ENCODE measurements at regions not wholly inside any gene's neighbourhood (a gene's known extent, or its start where the extent isn't known, plus 50 kb on each side); places are given as distances from the start of the nearest gene placed in this dataset.

DNA sequence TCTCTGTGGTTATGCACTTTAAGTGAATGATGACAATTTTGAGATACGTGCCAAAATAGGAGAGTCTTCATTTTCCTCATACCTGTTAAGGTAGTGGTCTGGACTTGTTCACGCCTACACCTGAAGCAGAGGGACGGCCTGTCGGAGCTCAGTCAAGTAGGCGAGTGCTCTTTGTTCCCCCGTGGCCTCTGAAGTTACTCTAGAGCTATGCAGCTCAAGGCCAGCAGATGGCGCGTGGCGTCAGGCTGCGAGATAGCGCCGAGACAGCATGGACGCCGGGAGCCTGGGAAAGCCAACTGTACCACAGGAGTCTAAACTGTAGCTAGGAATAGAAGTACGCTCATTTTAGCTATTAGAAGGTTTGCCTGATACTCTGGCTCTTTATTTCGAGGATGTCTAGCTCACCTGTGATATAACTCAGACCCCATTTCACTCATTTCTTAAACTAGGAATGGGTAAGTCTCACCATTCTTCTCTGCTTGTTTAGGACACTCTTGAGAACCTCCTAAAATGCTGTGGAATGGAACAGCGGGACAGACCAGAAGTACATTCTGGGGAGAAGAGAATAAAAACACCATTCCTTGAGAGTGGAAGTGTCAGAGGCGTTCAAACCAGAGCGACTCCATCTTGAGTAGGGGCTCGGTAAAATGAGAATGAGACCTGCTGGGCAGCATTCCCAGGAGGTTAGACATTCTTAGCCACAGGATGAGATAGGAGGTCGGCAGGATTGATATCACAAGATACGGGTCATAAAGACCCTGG is 267.4 kb upstream of the HMGA2 start:
- DNase-seq: peak; percentile 80

DNA sequence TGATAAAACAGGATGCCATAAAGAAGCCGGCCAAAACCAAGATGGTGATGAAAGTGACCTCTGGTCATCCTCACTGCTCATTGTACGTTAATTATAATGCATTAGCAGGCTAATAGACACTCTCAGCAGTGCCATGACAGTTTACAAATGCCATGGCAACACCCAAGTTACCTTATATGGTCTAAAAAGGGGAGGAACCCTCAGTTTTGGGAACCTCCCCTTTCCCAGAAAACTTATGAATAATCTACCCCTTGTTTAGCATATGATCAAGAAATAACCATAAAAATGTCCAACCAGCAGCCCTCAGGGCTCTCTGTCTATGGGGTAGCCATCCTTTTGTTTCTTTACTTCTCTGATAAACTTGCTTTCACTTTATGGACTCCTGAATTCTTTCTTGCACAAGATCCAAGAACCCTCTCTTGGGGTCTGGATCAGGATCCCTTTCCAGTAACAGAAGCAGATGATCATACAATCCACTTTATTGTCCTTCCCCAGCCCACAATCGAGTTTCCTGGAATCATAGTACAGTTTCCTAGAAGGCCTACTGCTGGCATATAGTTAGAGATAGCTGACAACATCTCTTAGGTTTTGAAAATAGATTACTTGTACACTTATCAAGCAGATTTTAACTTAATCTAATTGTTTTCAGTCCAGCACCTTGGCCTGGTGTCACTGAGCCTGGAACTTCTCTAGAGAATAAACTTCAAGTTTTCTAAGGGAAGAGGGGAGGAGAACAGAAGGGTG is 266.7 kb upstream of the HMGA2 start:
- no peak for DNase-seq

DNA sequence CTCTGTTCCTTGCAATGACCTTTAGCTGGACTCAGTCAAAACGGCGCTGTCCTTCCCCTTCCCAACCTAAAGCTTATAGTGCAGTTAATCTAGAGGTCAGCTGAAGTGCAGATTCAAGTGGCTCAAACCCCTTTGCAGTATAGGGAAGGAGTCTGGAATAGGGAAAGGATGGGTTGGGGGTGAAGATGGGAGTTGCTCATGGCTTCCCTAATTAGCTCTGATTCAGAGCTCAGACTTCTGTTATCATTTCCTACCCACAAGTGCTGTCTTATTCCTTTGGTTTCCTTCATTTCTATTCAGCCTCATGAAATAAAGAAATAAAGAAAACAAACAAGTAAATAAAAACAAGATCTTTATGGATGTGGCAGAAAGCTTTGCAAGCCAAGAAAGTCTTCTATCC is 264.0 kb upstream of the HMGA2 start:
- DNase-seq: no peak

DNA sequence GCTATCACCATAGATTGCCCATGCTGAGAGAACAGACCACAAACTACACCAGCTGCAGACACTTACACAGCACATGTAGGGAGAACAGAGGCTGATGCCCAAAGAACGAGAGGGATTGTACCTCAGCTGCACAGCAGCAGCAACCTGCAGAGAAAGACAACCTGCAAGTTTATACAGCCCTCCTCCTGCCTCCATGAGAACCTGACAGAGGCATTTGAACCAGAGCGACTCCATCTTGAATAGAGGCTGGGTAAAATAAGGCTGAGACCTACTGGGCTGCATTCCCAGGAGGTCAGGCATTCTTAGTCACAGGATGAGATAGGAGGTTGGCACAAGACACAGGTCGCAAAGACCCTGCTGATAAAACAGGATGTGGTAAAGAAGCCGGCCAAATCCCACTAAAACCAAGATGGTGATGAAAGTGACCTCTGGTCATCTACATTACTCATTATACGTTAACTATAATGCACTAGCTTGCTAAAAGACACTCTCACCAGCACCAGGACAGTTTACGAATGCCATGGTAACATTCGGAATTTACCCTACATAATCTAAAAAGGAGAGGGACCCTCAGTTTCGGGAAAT is 262.4 kb upstream of the HMGA2 start:
- no peak for DNase-seq

DNA sequence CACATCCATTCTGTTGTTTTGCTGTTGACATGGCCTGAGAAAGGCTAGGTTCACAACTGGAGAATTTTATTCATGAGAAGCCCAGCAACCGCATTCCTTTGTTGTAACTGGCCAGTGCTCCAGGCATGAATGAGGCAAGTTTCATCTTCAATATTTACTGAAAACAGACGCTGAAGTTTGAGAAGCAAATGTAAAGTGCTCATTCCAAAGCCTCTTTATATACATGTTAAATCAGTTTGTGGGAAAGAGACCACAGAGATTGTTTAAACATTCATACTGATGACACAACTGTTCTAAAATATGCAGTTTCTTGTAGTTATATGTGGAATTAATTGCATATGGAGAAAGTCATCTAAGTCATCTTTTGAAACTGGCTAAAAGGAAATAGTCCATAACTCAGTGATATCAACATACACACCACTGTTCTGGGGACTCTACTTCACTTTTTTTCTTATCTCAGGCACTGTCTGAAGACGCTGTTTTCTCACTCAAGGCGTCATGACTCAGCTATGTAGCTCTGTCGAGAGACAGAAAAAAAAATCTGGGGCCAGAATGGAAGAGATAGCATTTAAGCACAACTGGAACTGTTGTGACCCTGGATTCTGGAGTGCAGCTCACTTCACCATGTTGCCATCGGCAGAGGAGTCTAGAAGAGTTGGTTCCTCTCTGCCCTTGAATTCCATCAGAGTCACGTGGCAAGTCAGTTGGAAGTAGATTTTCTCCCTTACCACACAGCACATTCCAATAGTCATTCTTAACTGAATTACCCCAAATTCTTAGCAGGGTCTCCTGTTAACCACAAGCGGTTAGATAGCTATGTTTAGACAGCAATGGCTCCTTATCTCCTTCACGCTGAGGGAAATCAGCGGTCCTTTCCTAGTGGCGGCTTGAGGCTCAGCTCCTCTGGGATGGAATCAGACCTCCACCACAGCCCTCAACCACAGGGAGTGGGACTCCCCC is 258.4 kb upstream of the HMGA2 start:
- no peak for DNase-seq

DNA sequence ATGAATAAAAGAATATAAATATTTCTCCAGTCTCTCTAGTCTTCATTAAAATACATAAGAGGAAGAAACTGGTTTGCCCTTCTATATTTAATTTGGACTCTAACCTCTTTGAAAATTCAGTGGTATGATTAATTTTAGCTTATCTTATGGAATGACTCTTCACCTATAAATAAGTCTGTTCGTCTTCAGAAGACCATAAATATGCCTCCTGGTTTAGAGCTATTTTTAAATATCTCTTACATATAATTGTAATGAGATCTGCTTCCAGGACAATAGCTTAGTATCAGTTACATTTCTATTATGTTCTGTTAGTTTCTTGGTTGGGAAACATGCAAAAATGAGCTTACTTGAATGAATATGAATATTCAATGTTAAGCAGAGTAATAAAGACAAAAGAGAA is 257.5 kb upstream of the HMGA2 start:
- DNase-seq: no peak

DNA sequence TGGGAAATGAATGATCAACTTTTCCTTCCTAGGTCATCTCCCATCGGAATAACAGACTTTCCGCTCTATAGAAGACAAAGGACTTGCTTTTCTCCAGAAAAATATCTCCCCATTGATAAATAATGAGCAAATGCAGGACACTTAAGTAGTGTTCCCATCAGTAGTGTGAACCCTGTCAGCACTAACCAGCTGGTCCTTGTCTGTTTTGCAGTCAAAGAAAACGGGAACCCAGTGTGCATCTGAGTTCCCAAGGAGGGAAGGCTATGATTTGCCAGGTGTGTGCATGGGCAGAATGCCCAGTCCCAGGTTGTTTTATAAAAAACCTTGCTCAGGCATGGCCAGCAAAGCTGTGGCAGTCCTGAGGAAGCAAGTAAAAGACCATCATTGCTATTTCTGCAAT is 256.5 kb upstream of the HMGA2 start:
- DNase-seq: no peak

DNA sequence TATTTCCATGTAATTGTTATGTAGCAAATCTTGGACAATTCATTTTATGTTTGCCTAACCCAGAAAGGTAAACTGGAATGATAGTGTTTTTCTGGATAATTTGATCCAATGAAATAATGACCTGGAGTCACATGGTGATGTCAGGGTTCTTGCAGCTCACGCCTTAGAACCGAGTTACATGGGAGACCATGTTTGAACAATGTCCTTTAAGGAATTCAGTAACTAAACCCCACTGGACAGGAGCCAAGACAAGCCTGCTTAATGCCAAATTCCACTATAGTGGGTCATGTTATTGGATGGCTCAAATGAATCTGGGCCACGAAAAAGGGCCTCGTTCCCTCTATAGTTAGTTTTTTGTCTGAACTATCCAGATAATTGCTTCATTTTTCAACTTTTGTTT is 255.8 kb upstream of the HMGA2 start:
- DNase-seq: no peak

DNA sequence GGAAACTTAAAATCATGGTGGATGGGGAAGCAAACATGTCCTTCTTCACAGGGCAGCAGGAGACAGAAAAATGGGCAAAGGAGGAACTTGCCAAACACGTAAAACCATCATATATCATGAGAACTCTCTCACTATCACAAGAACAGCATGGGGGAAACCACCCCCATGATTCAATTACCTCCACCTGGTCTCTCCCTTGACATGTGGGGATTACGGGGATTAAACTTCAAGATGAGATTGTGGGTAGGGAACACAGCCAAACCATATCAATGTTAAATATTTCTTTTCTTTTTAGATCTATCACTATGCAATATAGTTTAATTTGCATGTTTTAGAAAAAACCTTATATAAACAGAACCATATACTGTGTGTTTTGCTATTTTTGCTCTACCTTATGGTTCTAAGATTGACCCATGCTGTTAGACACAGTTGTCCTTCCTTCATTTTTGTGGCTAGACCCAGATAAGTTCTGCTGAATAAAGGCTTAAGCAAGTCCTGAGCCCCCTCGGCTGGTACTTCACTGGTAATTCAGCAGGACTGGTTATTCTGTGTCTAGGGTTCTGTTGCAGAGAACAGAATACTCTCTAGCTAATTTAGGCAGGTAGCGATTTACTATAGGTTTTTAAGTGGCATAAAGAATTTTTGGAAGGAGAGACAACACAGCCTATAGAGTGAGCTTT is 253.7 kb upstream of the HMGA2 start:
- no peak for DNase-seq

DNA sequence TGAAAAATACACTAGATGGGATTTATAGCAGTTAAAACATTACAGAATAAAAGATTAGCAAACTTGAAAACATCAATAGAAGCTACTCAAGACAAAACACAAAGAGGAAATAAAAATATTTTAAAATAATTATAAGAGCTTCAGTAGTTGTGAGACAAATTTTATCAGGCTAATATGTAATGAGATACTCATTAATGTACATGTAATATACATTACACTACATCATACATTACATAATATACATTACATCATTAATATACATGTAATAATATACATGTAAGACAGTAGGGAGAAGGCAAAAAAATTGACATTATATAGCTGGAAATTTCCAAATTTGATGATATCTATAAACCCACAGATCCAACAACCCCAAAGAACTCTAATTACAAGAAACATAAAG is 249.4 kb upstream of the HMGA2 start:
- DNase-seq: no peak

DNA sequence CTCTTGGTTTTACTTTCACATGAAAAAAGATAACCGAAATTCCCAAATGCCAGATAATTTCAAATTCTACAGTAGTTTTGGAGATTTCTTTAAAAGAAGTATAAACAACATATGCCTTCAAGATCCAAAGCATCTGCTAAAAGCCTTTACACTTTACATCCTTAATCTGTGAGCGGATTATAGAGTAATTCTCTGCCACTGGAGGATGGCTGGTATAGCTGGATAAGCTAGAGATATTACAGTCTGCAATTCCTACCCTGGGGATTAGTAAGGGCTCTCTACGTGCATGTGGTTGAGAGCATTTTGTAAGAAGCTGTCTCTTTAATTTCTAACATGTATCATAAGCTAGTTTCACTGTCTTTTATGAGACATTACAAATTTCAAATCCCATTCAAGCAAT is 240.3 kb upstream of the HMGA2 start:
- no peak for DNase-seq

DNA sequence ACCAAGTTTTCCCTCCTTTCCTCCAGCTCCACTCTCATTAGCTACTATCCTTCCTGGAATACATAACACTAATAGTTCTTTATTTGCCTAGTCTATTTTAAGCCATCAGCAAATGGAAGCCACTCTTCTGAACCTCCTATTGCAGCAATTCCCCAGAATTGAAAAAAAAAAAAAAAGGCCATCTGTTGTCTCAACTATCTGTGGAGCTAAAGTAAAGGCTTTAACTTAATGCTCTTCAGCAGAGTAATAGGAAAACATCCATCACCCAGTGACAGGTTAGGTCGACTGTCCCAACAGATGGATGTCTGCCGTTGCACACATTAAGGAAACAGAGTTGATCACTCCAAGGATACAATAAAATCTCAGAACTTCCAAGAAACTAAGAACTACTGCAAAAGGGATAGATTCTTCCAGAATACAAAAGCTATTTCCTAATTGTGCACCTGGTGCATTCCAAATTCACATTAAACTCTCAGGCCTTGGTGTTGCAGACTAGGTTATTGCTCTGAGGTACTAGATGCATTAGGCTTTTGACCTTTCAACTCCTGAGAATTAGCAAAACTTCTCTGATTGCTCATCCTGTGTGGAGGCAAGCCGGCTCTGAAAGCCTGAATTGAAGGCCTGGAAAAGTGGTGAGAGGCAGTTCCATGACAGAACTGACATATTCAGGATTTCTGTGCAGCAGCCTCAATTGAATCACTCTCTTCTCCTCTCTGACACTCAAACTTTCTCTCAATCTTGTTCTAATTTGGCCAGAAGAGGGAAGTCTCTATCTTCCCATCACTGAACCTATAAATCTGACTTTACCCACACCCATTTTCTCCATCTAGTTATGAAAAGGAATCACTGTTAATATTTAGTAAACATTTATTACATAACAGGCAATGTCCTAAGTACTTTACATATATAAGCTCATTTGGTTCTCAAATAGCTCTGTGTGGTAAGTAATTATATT is 238.4 kb upstream of the HMGA2 start:
- DNase-seq: no peak

DNA sequence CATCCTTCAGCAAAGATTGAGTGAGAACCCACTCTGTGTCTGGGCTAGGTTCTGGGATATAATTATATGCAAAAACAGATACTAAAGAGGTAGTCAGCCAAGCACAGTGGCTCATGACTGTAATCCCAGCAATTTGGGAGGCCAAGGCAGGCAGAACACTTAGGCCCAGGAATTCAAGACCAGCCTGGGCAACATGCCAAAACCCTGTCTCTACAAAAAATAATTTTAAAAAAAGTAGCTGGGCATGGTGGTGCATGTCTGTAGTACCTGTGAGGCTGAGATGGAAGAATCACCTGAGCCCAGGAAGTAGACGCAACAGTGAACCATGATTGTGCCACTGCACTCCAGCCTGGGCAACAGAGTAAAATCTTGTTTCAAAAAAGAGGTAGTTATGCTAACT is 237.5 kb upstream of the HMGA2 start:
- DNase-seq: no peak

DNA sequence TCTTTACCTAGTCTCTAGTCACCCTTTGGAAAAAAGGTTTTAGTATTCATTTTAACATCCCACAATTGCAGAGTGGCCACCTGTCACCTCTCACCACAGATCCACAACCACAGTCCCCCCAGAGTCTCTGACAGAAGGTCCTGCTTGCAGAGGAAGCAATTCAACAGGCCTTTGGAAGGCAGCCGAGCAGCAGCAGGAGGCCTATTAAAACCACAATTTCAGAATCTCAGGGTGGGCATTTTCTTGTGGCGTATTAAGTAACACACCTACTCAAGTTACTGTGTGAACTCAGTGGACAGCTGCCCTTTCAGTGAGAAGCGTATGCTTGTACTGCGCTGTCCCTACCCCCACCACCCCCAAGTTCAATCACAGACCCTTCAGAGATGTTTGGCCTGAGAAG is 234.0 kb upstream of the HMGA2 start:
- no peak for DNase-seq

DNA sequence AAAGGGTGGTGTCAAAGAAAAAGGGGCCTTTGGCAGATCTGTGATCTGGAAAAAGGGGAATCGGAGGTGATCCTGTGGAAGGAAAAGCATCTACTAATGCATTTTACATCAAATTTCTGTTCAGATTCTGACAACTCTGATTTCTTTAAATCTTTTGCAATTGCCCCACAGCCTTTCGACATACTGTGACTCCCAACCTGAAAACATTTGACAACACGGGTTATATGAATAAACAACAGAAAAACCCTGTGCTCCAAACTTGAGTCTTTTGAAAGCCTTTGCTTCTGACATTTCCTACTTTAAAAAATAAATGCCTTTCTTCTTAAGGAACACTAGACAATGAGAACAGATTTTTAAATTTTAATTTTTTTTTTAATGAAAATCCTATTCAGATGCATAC is 231.9 kb upstream of the HMGA2 start:
- DNase-seq: no peak

DNA sequence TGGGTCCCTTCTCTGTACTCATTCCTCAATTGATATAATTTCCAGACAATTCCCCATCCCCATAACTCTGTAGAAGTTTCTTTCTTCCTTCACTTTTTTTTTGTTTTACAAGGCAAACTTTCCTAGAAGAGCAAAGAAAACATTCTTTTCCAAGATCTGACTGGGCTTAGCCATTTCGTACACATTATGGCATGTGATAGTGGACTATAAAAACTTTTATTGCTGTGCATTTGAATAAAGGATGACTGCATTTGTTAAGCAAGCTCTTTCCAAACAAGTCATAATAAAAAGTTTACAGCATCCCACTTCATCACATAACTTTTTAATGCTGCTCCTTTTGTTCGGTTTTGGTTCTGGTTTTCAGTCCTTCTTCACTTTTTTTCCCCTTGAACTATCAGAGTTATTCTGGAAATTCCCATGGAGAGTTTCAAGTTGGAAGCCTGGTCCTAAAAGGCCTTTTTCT is 231.0 kb upstream of the HMGA2 start:
- DNase-seq: no peak

DNA sequence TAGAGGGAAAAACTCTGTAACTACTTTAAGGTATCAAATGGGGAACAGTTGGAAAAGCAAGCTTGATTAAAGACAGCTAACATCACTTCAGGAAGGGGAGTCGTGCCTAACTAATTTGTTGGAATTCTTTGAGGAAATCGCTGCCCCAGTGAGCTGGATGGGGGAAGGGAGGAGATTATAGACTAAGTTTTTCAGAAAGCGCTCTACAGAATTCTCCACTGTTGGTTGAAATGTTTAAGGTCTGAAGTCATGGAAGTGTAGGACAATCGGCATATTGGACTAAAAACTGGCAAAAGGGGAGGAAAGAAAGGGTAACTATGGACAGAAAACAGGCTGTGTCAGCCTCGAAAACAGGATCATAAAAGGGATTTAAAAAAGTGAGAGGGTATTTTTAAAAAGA is 229.9 kb upstream of the HMGA2 start:
- DNase-seq: no peak

DNA sequence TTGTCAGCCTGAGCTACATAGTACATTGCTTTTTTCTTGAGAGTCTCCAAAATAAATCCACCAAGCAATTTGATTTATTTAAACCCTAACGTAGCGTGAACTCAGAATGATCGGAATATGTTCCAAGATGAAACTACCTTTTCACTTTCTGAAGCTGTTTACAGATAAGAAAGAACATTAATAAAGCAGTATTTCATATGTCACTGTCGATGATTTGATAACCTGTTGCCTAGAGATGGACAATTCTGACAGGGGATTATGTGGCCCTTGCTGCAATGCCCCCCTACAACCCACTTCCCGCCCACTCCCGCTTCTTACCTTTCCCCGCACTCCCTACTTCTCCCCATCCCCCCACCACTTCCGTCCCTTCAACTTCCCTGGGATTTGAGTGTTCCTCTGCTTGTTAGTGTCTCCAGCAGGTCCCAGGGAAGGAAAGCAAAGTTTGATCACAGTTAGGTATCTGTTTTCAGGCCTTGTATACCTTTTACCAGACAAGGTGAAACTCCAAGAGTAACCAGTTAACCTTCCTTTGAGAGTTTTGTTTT is 229.2 kb upstream of the HMGA2 start:
- no peak for DNase-seq

DNA sequence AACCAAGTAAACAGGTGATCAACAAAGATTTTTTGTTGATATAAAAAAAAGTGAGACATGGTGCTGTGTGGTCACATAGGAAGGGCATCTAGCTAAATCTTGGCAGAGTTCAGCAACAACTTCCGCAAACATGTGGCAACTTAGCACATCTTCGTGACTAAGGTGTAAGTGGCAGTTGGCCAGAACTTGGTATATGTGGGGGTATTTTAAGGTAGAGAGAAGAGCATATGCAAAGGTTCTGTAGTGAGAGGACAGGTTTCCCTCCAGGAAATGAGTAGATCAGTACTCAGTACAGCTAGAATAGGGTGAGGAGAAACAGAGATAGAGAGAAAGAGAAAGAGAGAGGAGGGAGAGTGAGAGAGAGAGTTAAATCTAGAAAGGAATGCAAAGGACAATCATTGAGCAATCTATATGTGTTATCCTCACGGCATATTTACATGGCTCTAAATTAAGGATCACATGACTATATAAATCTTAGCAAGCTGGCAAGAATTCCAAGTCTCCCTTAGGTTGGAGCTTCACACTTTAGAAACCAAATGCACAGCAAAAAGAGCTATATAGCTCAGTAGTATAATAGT is 227.7 kb upstream of the HMGA2 start:
- DNase-seq: no peak

DNA sequence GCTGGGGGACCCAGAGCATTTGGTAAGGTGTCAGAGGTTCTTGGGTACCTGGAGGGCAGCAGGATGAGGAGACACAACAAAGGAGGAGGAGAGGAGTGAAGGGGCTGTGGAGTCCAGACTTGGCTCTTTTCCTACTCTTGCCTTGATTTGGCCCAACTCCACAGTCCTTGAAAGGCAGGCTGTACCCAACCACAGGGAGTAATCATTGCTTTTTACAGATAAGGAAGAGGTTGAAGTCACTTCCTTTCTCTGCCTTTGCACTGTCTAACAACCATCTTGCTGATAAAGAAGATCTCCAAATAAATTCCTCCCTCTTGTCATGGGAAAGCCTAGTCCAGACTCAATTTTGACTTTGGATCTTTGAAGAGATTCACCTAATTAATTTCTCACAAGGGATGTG is 226.8 kb upstream of the HMGA2 start:
- no peak for DNase-seq
